ENCODE measurements at regions not wholly inside any gene's neighbourhood (a gene's known extent, or its start where the extent isn't known, plus 50 kb on each side); places are given as distances from the start of the nearest gene placed in this dataset.

GRCh38 chr7:47097431-47097830, 484.5 kb downstream of the TNS3 start:
- Histone ChIP-seq H2AFZ (ENCODE audit: control insufficient read depth, low read depth, low read length) (no peak overlapping the region), H3K4me3 (no peak overlapping the region), H3K27ac (ENCODE audit: control insufficient read depth, insufficient read depth) (no peak overlapping the region), H3K36me3 (ENCODE audit: control insufficient read depth in 2 of 2, insufficient read depth in 2 of 2, low read length in 1 of 2) (no peaks in the 10 kb centered on the region), H3K4me1 (ENCODE audit: control insufficient read depth, insufficient read depth, low read length) (no peaks in the 10 kb centered on the region), H3K4me2 (ENCODE audit: control insufficient read depth, insufficient read depth) (no peak overlapping the region), H3K79me2 (ENCODE audit: control insufficient read depth, insufficient read depth, low read length) (no peaks in the 10 kb centered on the region), H3K9ac (ENCODE audit: control insufficient read depth, insufficient read depth, low read length) (no peak overlapping the region), H4K20me1 (ENCODE audit: control insufficient read depth, insufficient read depth) (no peaks in the 10 kb centered on the region), H3K27me3 (replicated peaks in 1 of 2; ENCODE audit: control insufficient read depth in 2 of 2, insufficient read depth in 2 of 2, low read length in 1 of 2) (no peaks in the 10 kb centered on the region), H3K9me3 (replicated peaks; ENCODE audit: control insufficient read depth, insufficient read depth, low read length) (no peaks in the 10 kb centered on the region)
- SMC1A ChIA-PET (ENCODE audit: uncharacterized antibody, unreplicated experiment) = no interaction called here
- in situ Hi-C loops (cut with MboI) = loop anchor here (25.0 kb wide), 1 partner anchor 735 kb away; no protein-coding TSS in a partner anchor
- CTCF ChIA-PET = no interaction called here
- DNase-seq (ENCODE audit: low read depth, low spot score) (no peak), FAIRE-seq (no peak), ATAC-seq (no peak)
- whole genome bisulfite sequencing (ENCODE audit: insufficient coverage, insufficient replicate concordance, low lambda C conversion rate, missing lambda C conversion rate) = 2% methylated on average over 2 of the region's 2 CpGs
- RAD21 ChIA-PET (ENCODE audit: unreplicated experiment) = no interaction called here
- intact Hi-C loops (cut with micrococcal nuclease; ENCODE audit: unreplicated experiment) = no loop called here
- POLR2A ChIA-PET = no interaction called here
- no TSS peak for BruUV-seq (replicated peaks)
- TF ChIP-seq ESRRA (IDR thresholded peaks at IDR 0.05; ENCODE audit: low read length) = no peak
- TF ChIP-seq USF1 (IDR thresholded peaks at IDR 0.05; ENCODE audit: borderline replicate concordance, extremely low read length, insufficient read depth, low read depth, low read length) = no peak
- TF ChIP-seq REST (IDR thresholded peaks at IDR 0.05; ENCODE audit: low read depth, low read length) = no peak
- TF ChIP-seq SUZ12 (IDR thresholded peaks at IDR 0.05; ENCODE audit: unreplicated experiment) = no peak
- TF ChIP-seq E4F1 (IDR thresholded peaks at IDR 0.05; ENCODE audit: borderline replicate concordance, partially characterized antibody) = no peak
- no peak for TF ChIP-seq SMAD1 (IDR thresholded peaks at IDR 0.05; ENCODE audit: low read depth, partially characterized antibody)
- TF ChIP-seq CREM (IDR thresholded peaks at IDR 0.05; ENCODE audit: low read depth) = no peak
- no peak for TF ChIP-seq ZNF24 (IDR thresholded peaks at IDR 0.05)
- TF ChIP-seq ETV6 (conservative IDR thresholded peaks at IDR 0.05 in 1 of 2, IDR thresholded peaks at IDR 0.05 in 1 of 2; ENCODE audit: borderline replicate concordance in 1 of 2, low read depth in 1 of 2) = no peak
- no peak for TF ChIP-seq SKIL (IDR thresholded peaks at IDR 0.05; ENCODE audit: low read depth, poor library complexity, severe bottlenecking)
- no peak for TF ChIP-seq SREBF2 (IDR thresholded peaks at IDR 0.05; ENCODE audit: low read length)
- TF ChIP-seq MXI1 (IDR thresholded peaks at IDR 0.05; ENCODE audit: low read depth, low read length) = no peak
- no peak for TF ChIP-seq RAD51 (IDR thresholded peaks at IDR 0.05)
- no peak for TF ChIP-seq BMI1 (IDR thresholded peaks at IDR 0.05; ENCODE audit: borderline replicate concordance)
- TF ChIP-seq TARDBP (IDR thresholded peaks at IDR 0.05; ENCODE audit: borderline replicate concordance) = no peak
- no peak for TF ChIP-seq HDAC6 (IDR thresholded peaks at IDR 0.05; ENCODE audit: unreplicated experiment)
- TF ChIP-seq WRNIP1 (IDR thresholded peaks at IDR 0.05; ENCODE audit: borderline replicate concordance, low read depth, low read length) = no peak
